ENCODE measurements at regions not wholly inside any gene's neighbourhood (a gene's known extent, or its start where the extent isn't known, plus 50 kb on each side); places are given as distances from the start of the nearest gene placed in this dataset.

- DNase-seq, result no peak
Observed at GRCh38 chr2:196362973-196363549, 191.7 kb upstream of the STK17B start.

- no peak for DNase-seq
Observed at GRCh38 chr2:196365145-196365544, 193.8 kb upstream of the STK17B start.

DNA sequence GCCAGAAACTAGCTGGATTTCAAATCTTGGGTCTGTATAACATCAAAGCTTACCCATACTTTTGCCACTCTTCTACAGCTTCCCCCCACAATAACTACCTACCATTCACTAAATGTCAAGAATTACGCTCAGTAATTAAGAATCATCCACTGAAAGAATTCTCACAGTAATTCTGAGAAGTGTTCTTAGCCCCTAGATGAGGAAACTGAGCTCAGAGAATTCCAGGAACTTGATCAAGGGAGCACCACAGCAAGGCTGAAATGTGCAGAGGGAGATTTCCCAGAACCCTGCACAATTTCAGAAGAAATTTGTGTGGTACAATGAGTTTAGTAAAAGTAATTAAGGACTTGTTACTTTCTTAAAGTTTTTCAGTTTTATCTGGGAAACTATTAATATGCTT lies 194.5 kb upstream of the STK17B start:
- DNase-seq, result no peak

DNA sequence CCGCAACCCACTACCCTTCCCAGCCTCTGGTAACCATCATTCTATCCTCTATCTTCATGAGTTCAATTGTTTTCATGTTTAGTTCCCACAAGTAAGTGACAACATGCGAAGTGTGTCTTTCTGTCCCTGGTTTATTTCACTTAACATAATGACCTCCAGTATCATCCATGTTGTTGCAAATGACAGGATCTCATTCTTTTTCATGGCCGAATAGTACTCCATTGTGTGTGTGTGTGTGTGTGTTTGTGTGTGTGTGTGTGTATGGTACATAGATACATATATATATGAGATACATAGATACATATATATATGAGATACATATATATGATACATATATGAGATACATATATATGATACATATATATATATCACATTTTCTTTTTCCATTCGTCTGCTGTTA lies 196.3 kb upstream of the STK17B start:
- no peak for DNase-seq

GRCh38 chr2:196368546-196369225 lies 197.3 kb upstream of the STK17B start:
- no peak for DNase-seq

- DNase-seq, result no peak
Observed at GRCh38 chr2:196369967-196370366, 198.6 kb upstream of the STK17B start.

GRCh38 chr2:196370381-196370780 lies 199.0 kb upstream of the STK17B start:
- DNase-seq, result no peak

- no peak for DNase-seq
Observed at GRCh38 chr2:196372276-196372809, 201.0 kb upstream of the STK17B start.

- DNase-seq, result no peak
Observed at GRCh38 chr2:196372811-196373664, 201.7 kb upstream of the STK17B start.

DNA sequence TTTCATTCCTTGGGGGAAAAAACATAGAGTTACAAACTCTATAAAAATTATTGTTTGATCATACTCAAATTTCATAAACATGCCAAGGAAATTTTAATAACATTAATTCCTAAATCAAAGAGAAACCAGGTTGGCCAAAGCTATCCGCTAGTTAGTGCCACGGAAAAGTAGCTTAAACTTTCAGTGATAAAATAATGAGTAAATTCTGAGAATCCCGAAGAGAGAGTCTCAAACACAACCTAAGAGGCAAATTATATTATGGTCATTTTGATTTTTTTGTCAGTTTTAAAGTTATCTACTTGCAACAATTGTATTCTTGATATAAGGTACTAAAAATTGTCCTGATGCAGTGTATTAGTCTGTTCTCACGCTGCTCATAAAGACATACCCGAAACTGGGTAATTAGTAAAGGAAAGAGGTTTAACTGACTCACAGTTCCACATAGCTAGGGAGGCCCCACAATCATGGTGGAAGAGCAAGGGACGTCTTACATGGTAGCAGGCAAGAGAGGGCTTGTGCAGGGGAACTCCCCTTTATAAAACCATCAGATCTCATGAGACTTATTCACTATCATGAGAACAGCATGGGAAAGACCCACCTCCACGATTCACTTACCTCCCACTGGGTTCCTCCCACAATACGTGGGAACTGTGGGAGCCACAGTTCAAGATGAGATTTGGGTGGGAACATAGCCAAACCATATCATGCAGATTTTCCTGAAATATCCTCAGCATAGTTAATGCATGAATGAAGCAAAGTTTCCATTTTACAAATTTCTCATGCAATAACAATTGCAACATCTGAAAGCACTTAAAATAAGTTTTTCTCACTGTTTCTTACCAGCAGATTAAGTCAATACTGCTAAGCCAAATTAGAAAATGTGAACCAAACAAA lies 205.9 kb upstream of the STK17B start:
- no peak for DNase-seq

DNA sequence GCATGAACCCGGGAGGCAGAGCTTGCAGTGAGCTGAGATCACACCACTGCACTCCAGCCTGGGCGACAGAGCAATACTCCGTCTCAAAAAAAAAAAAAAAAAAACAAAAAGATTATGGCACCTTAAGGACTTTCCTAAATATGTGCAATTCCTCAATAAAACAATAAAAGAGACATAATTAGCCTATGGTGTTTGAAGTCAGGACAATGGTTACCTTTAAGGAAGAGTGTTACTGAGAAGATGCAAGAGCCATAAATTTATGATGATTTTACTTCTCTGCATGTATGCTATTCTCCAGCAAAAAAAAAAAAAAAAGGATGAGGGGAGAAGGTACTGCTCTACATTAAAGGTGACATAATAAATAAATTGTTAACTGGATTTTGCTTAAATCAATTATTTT lies 208.2 kb upstream of the STK17B start:
- no peak for DNase-seq

- DNase-seq, result no peak
Observed at GRCh38 chr2:196380098-196380497, 208.7 kb upstream of the STK17B start.

GRCh38 chr2:196380575-196380974 lies 209.2 kb upstream of the STK17B start:
- DNase-seq, result no peak

DNA sequence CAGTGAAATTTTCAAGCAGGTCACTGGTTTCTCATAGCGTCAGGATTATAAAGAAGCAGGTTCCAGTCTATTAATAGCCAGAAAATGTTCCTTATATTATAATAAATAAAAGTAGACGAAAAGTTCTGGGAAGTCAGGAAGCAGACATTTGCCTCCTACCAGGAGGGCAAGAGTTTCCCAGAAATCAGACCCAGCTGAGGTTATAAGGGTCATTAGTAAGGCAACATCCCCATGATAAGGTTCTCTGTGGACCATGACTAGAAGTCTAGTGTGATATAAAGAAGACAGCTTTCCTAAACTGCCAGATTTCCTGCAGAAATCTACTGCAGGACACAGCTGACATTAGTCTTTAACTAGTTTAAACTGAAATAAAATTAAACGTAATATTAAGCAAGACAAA lies 210.1 kb upstream of the STK17B start:
- DNase-seq, result no peak

- DNase-seq, result no peak
Observed at GRCh38 chr2:196383799-196384198, 212.4 kb upstream of the STK17B start.

DNA sequence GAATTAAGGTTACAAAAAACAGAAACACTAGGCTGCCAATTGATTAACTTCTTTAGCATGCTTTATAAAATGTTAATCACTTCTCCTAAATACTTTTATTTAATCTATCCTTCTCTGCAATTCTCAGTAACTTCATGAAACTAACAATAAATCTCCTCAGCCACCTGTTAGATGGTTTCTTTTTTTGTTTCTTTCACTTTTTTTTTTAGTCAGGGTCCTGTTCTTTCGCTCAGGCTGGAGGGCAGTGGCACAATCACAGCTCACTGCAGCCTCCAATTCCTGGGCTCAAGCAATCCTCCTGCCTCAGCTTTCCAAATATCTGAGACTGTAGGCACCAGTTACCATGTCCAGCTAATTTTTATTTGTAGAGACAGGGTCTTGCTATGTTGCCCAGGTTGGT lies 213.4 kb upstream of the STK17B start:
- no peak for DNase-seq

- DNase-seq, result no peak
Observed at GRCh38 chr2:196389670-196390069, 218.3 kb upstream of the STK17B start.

DNA sequence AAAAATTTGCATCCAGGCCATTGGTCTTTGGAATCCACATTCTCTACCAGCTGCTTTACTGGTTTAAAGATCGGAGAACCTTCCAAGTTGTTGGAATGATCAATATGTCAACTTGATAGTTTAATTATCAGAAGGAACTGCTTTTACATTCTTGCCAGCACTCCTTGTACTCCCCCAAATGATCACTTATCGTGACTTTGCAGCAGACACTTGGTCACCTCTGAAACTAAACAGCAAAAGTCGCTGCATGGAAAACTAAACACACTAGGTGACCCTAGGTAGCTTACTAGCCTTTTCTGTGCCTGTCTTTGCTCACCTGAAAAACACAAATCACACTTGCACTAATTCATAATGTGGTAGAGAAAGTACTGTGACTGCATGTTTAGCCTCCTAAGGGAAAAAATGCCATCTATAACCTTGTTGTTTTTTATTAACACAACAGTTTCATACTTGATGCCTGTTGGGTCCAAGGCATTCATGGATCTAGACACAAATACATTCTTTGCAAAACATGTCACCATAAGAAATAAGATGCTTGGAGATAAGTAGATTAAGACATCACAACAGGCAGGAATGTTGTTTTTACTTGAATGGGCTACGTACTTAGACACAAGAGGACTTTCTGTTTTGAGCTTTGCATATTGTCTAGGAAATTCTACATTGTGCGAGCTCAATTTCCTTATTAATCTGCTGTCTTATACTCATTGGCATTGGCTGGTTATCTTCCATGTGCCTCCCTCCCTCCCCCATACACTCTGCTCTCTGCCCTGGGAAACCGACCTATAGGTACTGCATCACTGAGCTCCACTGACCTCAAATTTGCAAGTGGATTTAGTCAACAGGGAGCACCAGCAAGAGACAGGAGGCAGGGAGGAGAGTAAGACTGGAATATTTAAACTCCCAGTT lies 219.1 kb upstream of the STK17B start:
- no peak for DNase-seq

DNA sequence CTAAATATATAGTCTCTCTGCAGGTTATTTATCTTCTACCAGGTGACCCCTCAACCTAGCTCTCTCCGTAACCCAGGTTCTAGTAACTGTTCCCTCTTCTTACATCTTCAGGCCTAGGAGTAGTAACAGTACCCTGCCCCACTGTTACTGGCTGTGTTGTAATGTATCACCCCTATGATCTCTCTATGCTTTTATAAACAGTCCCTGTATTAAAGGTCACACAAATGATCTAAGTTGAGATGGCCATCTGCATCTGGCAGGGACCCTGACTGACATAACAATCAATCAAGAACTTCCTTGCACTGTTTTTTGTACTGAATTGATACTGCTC lies 219.7 kb upstream of the STK17B start:
- no peak for DNase-seq

DNA sequence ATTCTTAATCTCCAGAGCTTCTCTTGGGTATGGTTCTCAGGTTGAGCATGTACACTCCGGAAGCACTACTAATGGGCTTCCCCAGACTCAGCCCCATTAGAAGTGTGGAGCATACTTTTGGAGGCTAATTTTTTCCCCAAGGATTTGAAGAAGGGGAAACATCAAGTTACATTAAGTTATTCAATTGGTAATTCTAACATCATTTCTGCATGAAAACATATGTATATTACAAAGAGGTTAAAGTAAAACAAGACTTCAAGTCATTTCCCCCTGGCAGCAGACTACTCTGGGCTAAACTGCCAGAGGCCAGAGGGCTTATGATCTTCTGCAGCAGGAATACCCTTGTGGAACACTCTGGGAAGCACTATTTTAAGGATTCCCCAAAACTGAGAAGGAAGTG lies 227.7 kb upstream of the STK17B start:
- DNase-seq, result no peak

DNA sequence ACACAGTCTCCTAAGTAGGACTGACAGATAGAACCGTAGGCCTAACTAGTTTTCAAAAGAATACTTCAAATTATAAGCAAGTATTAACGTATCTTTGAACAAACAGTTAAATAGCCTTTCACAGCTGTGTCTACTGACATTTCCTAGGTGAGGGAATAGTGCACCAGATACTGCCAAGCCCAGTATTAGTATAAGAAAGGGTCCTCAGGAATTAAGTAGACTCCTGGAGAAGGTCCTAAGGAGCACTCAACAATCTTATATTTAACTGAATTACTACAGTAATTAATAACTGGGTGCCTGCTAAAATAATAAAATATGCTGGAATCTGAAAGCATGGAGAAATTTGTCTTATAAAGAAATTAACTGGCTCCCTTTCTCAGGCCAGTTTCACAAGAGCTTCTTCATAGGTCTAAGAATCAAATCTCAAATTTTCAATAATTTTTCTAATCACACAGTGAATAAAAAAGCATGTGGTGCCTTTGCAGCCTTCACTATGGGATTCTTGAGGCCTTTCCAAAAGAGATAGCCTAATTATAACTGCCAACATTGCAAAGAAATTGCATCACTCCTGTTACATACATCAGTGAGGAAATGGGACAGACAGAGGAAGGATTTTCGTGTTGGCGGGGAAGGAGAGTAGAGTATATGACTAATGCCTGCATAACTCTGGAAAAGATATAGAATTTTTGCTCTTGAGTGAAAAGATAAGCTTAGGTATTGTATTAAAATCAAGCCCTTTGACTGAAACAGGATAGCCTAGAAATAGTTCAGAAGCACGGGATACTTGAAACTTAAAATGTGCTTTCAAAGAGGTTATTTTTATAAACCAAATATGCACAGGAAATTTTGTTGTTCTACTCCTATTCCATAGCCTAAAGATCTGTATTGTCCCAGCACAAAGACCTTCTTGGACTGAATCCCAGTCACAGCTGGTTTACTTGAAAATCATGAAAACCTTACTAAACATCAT lies 228.6 kb upstream of the STK17B start:
- DNase-seq, result no peak

All from NCI-H2081 treated with DMSO at 0.1 percent for 48 hours (cell line).